SW 1271 (cell line): ENCODE measurements at regions not wholly inside any gene's neighbourhood (a gene's known extent, or its start where the extent isn't known, plus 50 kb on each side); places are given as distances from the start of the nearest gene placed in this dataset.
"Not testable (repeated sequence)": the region's sequence is repeated elsewhere in the genome, so short reads cannot be mapped to it uniquely, and the experiment has no call there.

Source experiments
- DNase-seq, 2 experiments: peaks; one replicate each; lab custom pipeline; 2025; lab: John Stamatoyannopoulos, UW

- DNase-seq = no peak
Observed at GRCh38 chr3:192033246-192033645, 572.3 kb downstream of the PYDC2 start.

- no peak for DNase-seq
Observed at GRCh38 chr3:192038726-192039125, 577.8 kb downstream of the PYDC2 start.

GRCh38 chr3:192039593-192039992, 578.6 kb downstream of the PYDC2 start:
- no peak for DNase-seq

GRCh38 chr3:192040282-192041043, 579.5 kb downstream of the PYDC2 start:
- DNase-seq = no peak

- DNase-seq = no peak
Observed at GRCh38 chr3:192042116-192042515, 581.2 kb downstream of the PYDC2 start.

GRCh38 chr3:192054881-192055280, 593.9 kb downstream of the PYDC2 start:
- no peak for DNase-seq

- no peak for DNase-seq
Observed at GRCh38 chr3:192055946-192056345, 595.0 kb downstream of the PYDC2 start.

- DNase-seq = no peak
Observed at GRCh38 chr3:192057261-192057660, 596.3 kb downstream of the PYDC2 start.

GRCh38 chr3:192060160-192060781, 599.3 kb downstream of the PYDC2 start:
- no peak for DNase-seq

GRCh38 chr3:192061426-192061825, 600.5 kb downstream of the PYDC2 start:
- DNase-seq = no peak

GRCh38 chr3:192062186-192062585, 601.2 kb downstream of the PYDC2 start:
- DNase-seq = no peak

- DNase-seq = no peak
Observed at GRCh38 chr3:192063570-192063969, 602.6 kb downstream of the PYDC2 start.

GRCh38 chr3:192064959-192065358, 604.0 kb downstream of the PYDC2 start:
- DNase-seq = no peak

GRCh38 chr3:192066253-192066652, 605.3 kb downstream of the PYDC2 start:
- DNase-seq = not testable (repeated sequence)

- no peak for DNase-seq
Observed at GRCh38 chr3:192068464-192069254, 607.7 kb downstream of the PYDC2 start.

- DNase-seq = no peak
Observed at GRCh38 chr3:192077795-192078497, 617.0 kb downstream of the PYDC2 start.

GRCh38 chr3:192079098-192079497, 618.1 kb downstream of the PYDC2 start:
- no peak for DNase-seq

- DNase-seq = no peak
Observed at GRCh38 chr3:192080336-192080735, 619.4 kb downstream of the PYDC2 start.

GRCh38 chr3:192082730-192083660, 622.0 kb downstream of the PYDC2 start:
- DNase-seq = no peak
